ENCODE measurements at regions not wholly inside any gene's neighbourhood (a gene's known extent, or its start where the extent isn't known, plus 50 kb on each side); places are given as distances from the start of the nearest gene placed in this dataset.

GRCh38 chr7:136312592-136312991 lies 335.4 kb upstream of the MTPN start:
- no peaks in the 10 kb centered on the region for H3K36me3 ChIP-seq
- no peak overlapping the region for H3K27ac ChIP-seq
- ATAC-seq (no peak), DNase-seq (no peak)
- intact Hi-C loops (cut with DNase I), result no loop called here
- no peaks in the 10 kb centered on the region for H3K27me3 ChIP-seq
- no peaks in the 10 kb centered on the region for H3K4me1 ChIP-seq
- peaks cover 0 to 24% of the 10 kb centered on the region in 2 donors for H3K9me3 ChIP-seq
- TF ChIP-seq, protein P1, sequence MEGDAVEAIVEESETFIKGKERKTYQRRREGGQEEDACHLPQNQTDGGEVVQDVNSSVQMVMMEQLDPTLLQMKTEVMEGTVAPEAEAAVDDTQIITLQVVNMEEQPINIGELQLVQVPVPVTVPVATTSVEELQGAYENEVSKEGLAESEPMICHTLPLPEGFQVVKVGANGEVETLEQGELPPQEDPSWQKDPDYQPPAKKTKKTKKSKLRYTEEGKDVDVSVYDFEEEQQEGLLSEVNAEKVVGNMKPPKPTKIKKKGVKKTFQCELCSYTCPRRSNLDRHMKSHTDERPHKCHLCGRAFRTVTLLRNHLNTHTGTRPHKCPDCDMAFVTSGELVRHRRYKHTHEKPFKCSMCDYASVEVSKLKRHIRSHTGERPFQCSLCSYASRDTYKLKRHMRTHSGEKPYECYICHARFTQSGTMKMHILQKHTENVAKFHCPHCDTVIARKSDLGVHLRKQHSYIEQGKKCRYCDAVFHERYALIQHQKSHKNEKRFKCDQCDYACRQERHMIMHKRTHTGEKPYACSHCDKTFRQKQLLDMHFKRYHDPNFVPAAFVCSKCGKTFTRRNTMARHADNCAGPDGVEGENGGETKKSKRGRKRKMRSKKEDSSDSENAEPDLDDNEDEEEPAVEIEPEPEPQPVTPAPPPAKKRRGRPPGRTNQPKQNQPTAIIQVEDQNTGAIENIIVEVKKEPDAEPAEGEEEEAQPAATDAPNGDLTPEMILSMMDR (IDR thresholded peaks at IDR 0.05), result no peak
- H3K4me3 ChIP-seq, result no peak overlapping the region

GRCh38 chr7:136309407-136309806 lies 332.2 kb upstream of the MTPN start:
- DNase-seq, result no peak
- Histone ChIP-seq H3K9me3 (peaks cover 0 to 15% of the 10 kb centered on the region in 2 donors), H3K27ac (no peak overlapping the region), H3K4me1 (no peaks in the 10 kb centered on the region), H3K27me3 (no peaks in the 10 kb centered on the region), H3K4me3 (no peak overlapping the region), H3K36me3 (no peaks in the 10 kb centered on the region)
- TF ChIP-seq, protein P1 (IDR thresholded peaks at IDR 0.05), result no peak
- intact Hi-C loops (cut with DNase I), result no loop called here
- ATAC-seq, result no peak

- Histone ChIP-seq H3K9me3 (peaks cover 0 to 15% of the 10 kb centered on the region in 2 donors), H3K36me3 (no peaks in the 10 kb centered on the region), H3K27me3 (no peaks in the 10 kb centered on the region), H3K4me1 (no peaks in the 10 kb centered on the region), H3K27ac (no peak overlapping the region), H3K4me3 (no peak overlapping the region)
- intact Hi-C loops (cut with DNase I), result no loop called here
- ATAC-seq (no peak), DNase-seq (no peak)
- TF ChIP-seq, protein P1 (IDR thresholded peaks at IDR 0.05), result no peak
These were observed 331.1 kb upstream of the MTPN start for GRCh38 chr7:136308230-136308629.

DNA sequence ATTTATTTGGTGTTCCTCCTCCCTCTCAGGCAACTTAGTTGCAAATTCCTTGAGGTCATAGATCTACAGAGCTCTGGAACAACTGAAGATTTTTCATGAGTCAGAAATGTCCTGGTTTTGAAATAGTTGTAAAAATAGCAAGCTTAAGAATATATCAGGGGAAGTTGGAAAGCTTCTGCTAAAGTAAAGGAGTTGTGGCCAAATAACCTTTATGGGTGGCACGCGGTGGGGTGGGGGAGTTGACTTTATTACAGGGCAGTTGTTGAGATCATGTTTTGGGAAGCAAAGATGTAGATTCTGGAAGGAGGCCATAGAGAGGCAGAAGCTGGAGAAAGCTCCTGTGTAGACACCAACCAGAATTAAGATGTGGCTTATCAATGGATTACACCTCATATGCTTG lies 326.0 kb upstream of the MTPN start:
- no peaks in the 10 kb centered on the region for H3K36me3 ChIP-seq
- TF ChIP-seq, protein P1 (IDR thresholded peaks at IDR 0.05), result no peak
- H3K9me3 ChIP-seq, result peaks cover 0 to 15% of the 10 kb centered on the region in 2 donors
- no peak overlapping the region for H3K4me3 ChIP-seq
- no peaks in the 10 kb centered on the region for H3K27me3 ChIP-seq
- intact Hi-C loops (cut with DNase I), result no loop called here
- no peak for ATAC-seq
- no peak overlapping the region for H3K27ac ChIP-seq
- no peaks in the 10 kb centered on the region for H3K4me1 ChIP-seq
- DNase-seq, result no peak

DNA sequence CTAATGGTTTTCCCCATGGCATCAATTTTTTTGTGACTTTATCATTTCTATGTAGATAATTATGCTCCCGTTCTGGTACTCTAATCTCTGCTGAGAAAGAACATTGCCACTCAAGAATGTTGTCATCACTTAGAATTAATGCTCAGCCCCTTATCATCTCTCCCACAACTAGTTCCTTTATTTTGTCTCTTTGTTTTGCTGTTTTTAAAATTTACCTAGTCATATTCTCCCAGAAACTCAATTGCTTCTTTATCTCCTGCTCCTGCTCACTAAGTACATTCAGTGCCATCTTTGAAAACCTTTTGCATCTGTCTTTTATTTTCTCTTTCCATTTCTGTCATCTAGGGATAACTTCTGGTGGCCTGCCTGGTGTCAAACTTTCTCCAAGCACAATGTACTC lies 324.9 kb upstream of the MTPN start:
- H3K9me3 ChIP-seq, result peaks cover 0 to 6% of the 10 kb centered on the region in 2 donors
- H3K4me1 ChIP-seq, result no peaks in the 10 kb centered on the region
- intact Hi-C loops (cut with DNase I), result no loop called here
- no peak overlapping the region for H3K27ac ChIP-seq
- ATAC-seq (no peak), DNase-seq (no peak)
- no peaks in the 10 kb centered on the region for H3K27me3 ChIP-seq
- TF ChIP-seq, protein P1 (IDR thresholded peaks at IDR 0.05), result no peak
- H3K36me3 ChIP-seq, result no peaks in the 10 kb centered on the region
- no peak overlapping the region for H3K4me3 ChIP-seq

Measured in left lung (tissue), 4 donors.